ENCODE measurements at regions not wholly inside any gene's neighbourhood (a gene's known extent, or its start where the extent isn't known, plus 50 kb on each side); places are given as distances from the start of the nearest gene placed in this dataset.

DNA sequence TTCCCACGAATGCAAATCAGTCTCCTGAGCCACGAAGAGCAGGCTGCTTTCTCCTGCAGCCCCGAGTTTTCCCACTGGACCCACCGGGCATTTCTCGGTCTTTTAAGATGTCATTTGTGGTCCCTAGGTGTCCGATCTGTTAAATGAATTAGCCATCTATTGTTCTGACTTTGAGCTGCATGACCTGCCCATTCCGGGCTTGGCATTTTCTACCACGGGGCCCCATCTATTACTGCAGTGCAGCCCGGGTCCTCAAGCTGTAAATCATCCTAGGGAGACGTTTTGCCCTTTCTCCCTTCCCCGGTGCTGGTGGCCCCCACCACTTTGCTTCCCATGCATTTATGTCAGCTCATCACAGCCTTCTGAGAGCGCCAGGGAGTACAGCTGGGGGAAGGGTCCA is 405.4 kb downstream of the IRX1 start:
- FAIRE-seq, result no peak

DNA sequence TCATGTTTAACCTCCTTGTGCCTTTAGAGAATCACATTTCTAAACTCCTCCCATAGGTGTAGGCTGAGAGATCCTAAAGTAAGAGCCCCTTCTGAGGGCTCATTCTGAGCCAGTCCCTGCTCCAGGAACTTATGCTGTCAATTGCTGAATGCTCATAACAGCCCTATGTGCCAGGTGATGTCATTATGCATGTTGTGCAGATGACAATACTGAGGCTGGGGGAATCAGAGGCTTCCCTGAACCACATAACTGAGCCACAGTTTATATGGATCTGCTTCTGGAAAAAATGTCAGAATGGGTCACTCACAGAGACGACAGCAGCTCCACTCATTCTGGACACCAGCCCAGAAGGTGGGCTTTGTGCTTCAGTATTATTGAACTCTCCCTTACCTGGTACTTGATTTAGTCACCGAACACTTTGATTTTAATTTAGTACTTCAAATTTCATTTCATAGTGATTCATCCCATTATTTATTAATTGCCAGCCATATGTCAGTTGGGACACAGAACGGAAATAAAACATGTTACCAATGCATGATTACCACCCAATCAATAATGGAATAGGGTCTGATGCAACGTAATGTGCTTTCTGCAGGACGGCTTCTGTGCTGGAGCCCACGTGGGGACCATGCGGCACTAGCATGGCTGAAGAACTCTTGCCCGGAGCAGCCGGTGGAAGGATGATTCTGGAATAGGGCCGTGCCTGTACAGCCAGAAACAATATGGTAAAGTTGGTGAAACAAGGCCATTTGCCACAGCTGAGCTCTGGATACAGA is 406.3 kb downstream of the IRX1 start:
- Histone ChIP-seq H3K27ac (ENCODE audit: low read depth, low read length) (no peak overlapping the region), H3K9ac (ENCODE audit: low read length) (no peak overlapping the region), H3K4me3 (ENCODE audit: insufficient read depth, low read depth, low read length) (no peak overlapping the region), H3K4me1 (ENCODE audit: insufficient read depth, low read length) (no peaks in the 10 kb centered on the region), H3K79me2 (ENCODE audit: insufficient read depth, low read length) (no peaks in the 10 kb centered on the region), H3K27me3 (ENCODE audit: insufficient read depth, low read length) (no peaks in the 10 kb centered on the region), H3K9me3 (ENCODE audit: insufficient read depth, low read depth, low read length) (peaks cover 2% of the 10 kb centered on the region), H2AFZ (ENCODE audit: low read depth, low read length) (no peak overlapping the region), H3K36me3 (ENCODE audit: insufficient read depth, low read length) (no peaks in the 10 kb centered on the region), H4K20me1 (ENCODE audit: insufficient read depth, low read length) (no peaks in the 10 kb centered on the region), H3K4me2 (ENCODE audit: low read length) (no peak overlapping the region)
- H3K27me3 Mint-ChIP-seq (ENCODE audit: low read depth, unreplicated experiment), result peaks cover 24% of the 10 kb centered on the region
- no peaks in the 10 kb centered on the region for H3K36me3 Mint-ChIP-seq (ENCODE audit: low read depth, unreplicated experiment)
- H3K27ac Mint-ChIP-seq (ENCODE audit: unreplicated experiment), result no peak overlapping the region
- H3K9me3 Mint-ChIP-seq (ENCODE audit: unreplicated experiment), result peaks cover 3% of the 10 kb centered on the region
- H3K4me1 Mint-ChIP-seq (ENCODE audit: low read depth, unreplicated experiment), result no peaks in the 10 kb centered on the region
- TF ChIP-seq EZH2 (IDR thresholded peaks at IDR 0.05; ENCODE audit: insufficient read depth, low read length), result no peak
- TF ChIP-seq, protein P1, sequence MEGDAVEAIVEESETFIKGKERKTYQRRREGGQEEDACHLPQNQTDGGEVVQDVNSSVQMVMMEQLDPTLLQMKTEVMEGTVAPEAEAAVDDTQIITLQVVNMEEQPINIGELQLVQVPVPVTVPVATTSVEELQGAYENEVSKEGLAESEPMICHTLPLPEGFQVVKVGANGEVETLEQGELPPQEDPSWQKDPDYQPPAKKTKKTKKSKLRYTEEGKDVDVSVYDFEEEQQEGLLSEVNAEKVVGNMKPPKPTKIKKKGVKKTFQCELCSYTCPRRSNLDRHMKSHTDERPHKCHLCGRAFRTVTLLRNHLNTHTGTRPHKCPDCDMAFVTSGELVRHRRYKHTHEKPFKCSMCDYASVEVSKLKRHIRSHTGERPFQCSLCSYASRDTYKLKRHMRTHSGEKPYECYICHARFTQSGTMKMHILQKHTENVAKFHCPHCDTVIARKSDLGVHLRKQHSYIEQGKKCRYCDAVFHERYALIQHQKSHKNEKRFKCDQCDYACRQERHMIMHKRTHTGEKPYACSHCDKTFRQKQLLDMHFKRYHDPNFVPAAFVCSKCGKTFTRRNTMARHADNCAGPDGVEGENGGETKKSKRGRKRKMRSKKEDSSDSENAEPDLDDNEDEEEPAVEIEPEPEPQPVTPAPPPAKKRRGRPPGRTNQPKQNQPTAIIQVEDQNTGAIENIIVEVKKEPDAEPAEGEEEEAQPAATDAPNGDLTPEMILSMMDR (IDR thresholded peaks at IDR 0.05; ENCODE audit: insufficient read depth, low read depth, low read length), result no peak
- FAIRE-seq (no peak), DNase-seq (ENCODE audit: low read depth) (no peak)
- H3K4me3 Mint-ChIP-seq (ENCODE audit: unreplicated experiment), result no peak overlapping the region

More for the DNA sequence above, 405.4 kb downstream of the IRX1 start:
- Histone ChIP-seq H2AFZ (ENCODE audit: low read depth, low read length) (no peak overlapping the region), H3K9ac (ENCODE audit: low read length) (no peak overlapping the region), H3K4me3 (ENCODE audit: insufficient read depth, low read depth, low read length) (no peak overlapping the region), H3K27me3 (ENCODE audit: insufficient read depth, low read length) (no peaks in the 10 kb centered on the region), H3K4me2 (ENCODE audit: low read length) (no peak overlapping the region), H3K79me2 (ENCODE audit: insufficient read depth, low read length) (no peaks in the 10 kb centered on the region), H3K4me1 (ENCODE audit: insufficient read depth, low read length) (no peaks in the 10 kb centered on the region), H3K36me3 (ENCODE audit: insufficient read depth, low read length) (no peaks in the 10 kb centered on the region), H3K9me3 (ENCODE audit: insufficient read depth, low read depth, low read length) (peaks cover 2% of the 10 kb centered on the region), H4K20me1 (ENCODE audit: insufficient read depth, low read length) (no peaks in the 10 kb centered on the region), H3K27ac (ENCODE audit: low read depth, low read length) (no peak overlapping the region)
- DNase-seq (ENCODE audit: low read depth), result no peak
- no peak for TF ChIP-seq EZH2 (IDR thresholded peaks at IDR 0.05; ENCODE audit: insufficient read depth, low read length)
- TF ChIP-seq, protein P1 (IDR thresholded peaks at IDR 0.05; ENCODE audit: insufficient read depth, low read depth, low read length), result no peak
- Mint-ChIP-seq H3K4me3 (ENCODE audit: unreplicated experiment) (no peak overlapping the region), H3K36me3 (ENCODE audit: low read depth, unreplicated experiment) (no peaks in the 10 kb centered on the region), H3K27ac (ENCODE audit: unreplicated experiment) (no peak overlapping the region), H3K27me3 (ENCODE audit: low read depth, unreplicated experiment) (peaks cover 24% of the 10 kb centered on the region), H3K4me1 (ENCODE audit: low read depth, unreplicated experiment) (no peaks in the 10 kb centered on the region), H3K9me3 (ENCODE audit: unreplicated experiment) (peaks cover 3% of the 10 kb centered on the region)

DNA sequence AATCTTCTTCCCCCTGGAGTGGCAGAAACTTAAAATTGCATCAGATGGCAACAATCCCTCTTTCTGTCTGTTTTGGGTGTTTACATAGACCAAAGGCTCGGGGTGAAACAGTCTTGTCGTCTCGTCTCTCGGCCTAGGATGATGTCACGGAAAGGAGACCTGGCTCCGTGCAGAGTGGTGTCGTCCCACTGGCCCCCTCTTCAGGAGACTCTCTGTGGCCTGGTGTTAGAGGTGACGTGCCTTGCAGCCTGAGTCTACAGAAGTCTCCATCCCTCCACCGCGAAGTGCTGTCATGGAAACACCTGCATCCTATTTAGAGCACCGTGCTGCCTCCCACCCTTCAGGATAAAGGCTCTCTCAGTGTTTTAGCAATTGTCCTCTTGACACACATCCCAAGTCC is 409.7 kb downstream of the IRX1 start:
- Histone ChIP-seq H3K27ac (ENCODE audit: low read depth, low read length) (no peak overlapping the region), H3K9ac (ENCODE audit: low read length) (no peak overlapping the region), H3K9me3 (ENCODE audit: insufficient read depth, low read depth, low read length) (peaks cover 2% of the 10 kb centered on the region), H2AFZ (ENCODE audit: low read depth, low read length) (no peak overlapping the region), H3K79me2 (ENCODE audit: insufficient read depth, low read length) (no peaks in the 10 kb centered on the region), H3K27me3 (ENCODE audit: insufficient read depth, low read length) (no peaks in the 10 kb centered on the region), H4K20me1 (ENCODE audit: insufficient read depth, low read length) (no peaks in the 10 kb centered on the region), H3K4me3 (ENCODE audit: insufficient read depth, low read depth, low read length) (no peak overlapping the region), H3K4me1 (ENCODE audit: insufficient read depth, low read length) (no peaks in the 10 kb centered on the region), H3K36me3 (ENCODE audit: insufficient read depth, low read length) (no peaks in the 10 kb centered on the region), H3K4me2 (ENCODE audit: low read length) (no peak overlapping the region)
- no peak overlapping the region for H3K27ac Mint-ChIP-seq (ENCODE audit: unreplicated experiment)
- no peak for FAIRE-seq
- peaks cover 10% of the 10 kb centered on the region for H3K27me3 Mint-ChIP-seq (ENCODE audit: low read depth, unreplicated experiment)
- no peak for DNase-seq (ENCODE audit: low read depth)
- H3K9me3 Mint-ChIP-seq (ENCODE audit: unreplicated experiment), result no peaks in the 10 kb centered on the region
- H3K4me1 Mint-ChIP-seq (ENCODE audit: low read depth, unreplicated experiment), result no peaks in the 10 kb centered on the region
- no peak overlapping the region for H3K4me3 Mint-ChIP-seq (ENCODE audit: unreplicated experiment)
- H3K36me3 Mint-ChIP-seq (ENCODE audit: low read depth, unreplicated experiment), result no peaks in the 10 kb centered on the region
- TF ChIP-seq, protein P1 (IDR thresholded peaks at IDR 0.05; ENCODE audit: insufficient read depth, low read depth, low read length), result no peak
- no peak for TF ChIP-seq EZH2 (IDR thresholded peaks at IDR 0.05; ENCODE audit: insufficient read depth, low read length)
